PC-9 (cell line): ENCODE measurements at regions not wholly inside any gene's neighbourhood (a gene's known extent, or its start where the extent isn't known, plus 50 kb on each side); places are given as distances from the start of the nearest gene placed in this dataset.
"Not testable (repeated sequence)": the region's sequence is repeated elsewhere in the genome, so short reads cannot be mapped to it uniquely, and the experiment has no call there.

ENCODE experiments used
- BruUV-seq: library from RNA; stranded (reverse); fragments of 400-500 nt; replicated peaks from 2 replicates; lab custom pipeline; 2021; lab: Mats Ljungman, UMichigan
- CTCF ChIA-PET: fragments of 300-600 bp; sonication (Branson Sonifier 250); formaldehyde crosslinking; loops from one replicate; lab custom pipeline; 2022; ENCODE audit warnings: antibody characterized with exemption; lab: Charles Lee
- POLR2A ChIA-PET: fragments of 300-600 bp; sonication (Branson Sonifier 250); formaldehyde crosslinking; loops from one replicate; lab custom pipeline; 2022; ENCODE audit warnings: antibody characterized with exemption; ENCODE audit not compliant: unreplicated experiment; lab: Charles Lee
- DNase-seq, 2 experiments: peaks; one replicate each; pipeline versions ENCODE4 v3.0.0 to v3.0.0-alpha.2; 2015 to 2022; ENCODE audit warnings: mixed read lengths in 1 of 2
- H2AFZ ChIP-seq: fragments of 200-600 bp; sonication (generic); 2 replicates; pipeline ENCODE4 v1.8.1; 2017; ENCODE audit warnings: antibody characterized with exemption
- H3F3A ChIP-seq: fragments of 200-600 bp; sonication (generic); 2 replicates; pipeline ENCODE4 v1.8.1; 2017; ENCODE audit warnings: antibody characterized with exemption, mild to moderate bottlenecking, low read depth; ENCODE audit not compliant: insufficient read depth
- H3K27ac ChIP-seq: fragments of 200-600 bp; sonication (generic); 2 replicates; pipeline ENCODE4 v1.6.1; 2016; ENCODE audit warnings: mixed run types
- H3K27me3 ChIP-seq: fragments of 200-600 bp; sonication (generic); 2 replicates; pipeline ENCODE4 v1.6.1; 2016; ENCODE audit warnings: low read depth, mixed run types; ENCODE audit not compliant: insufficient read depth
- H3K36me3 ChIP-seq: fragments of 200-600 bp; sonication (generic); 2 replicates; pipeline ENCODE4 v1.6.1; 2016; ENCODE audit warnings: low read depth, mixed run types
- H3K4me1 ChIP-seq: fragments of 200-600 bp; sonication (generic); replicated peaks from 2 replicates; pipeline ENCODE4 v1.6.1; 2016; ENCODE audit warnings: mixed run types; ENCODE audit not compliant: insufficient read depth
- H3K4me2 ChIP-seq: fragments of 200-600 bp; sonication (generic); 2 replicates; pipeline ENCODE4 v1.6.1; 2017; ENCODE audit warnings: mixed run types
- H3K4me3 ChIP-seq: fragments of 200-600 bp; sonication (generic); 2 replicates; pipeline ENCODE4 v1.6.1; 2016; ENCODE audit warnings: mixed run types
- H3K79me2 ChIP-seq: fragments of 200-600 bp; sonication (generic); 2 replicates; pipeline ENCODE4 v1.6.1; 2017; ENCODE audit warnings: low read depth, mixed run types
- H3K9me2 ChIP-seq: fragments of 200-600 bp; sonication (generic); 2 replicates; pipeline ENCODE4 v1.8.1; 2017; ENCODE audit warnings: mild to moderate bottlenecking; ENCODE audit not compliant: insufficient read depth
- H3K9me3 ChIP-seq: fragments of 200-600 bp; sonication (generic); 2 replicates; pipeline ENCODE4 v1.8.1; 2016; ENCODE audit warnings: low read depth; ENCODE audit not compliant: insufficient read depth
- H4K20me1 ChIP-seq: fragments of 200-600 bp; sonication (generic); 2 replicates; pipeline ENCODE4 v1.8.1; 2017; ENCODE audit not compliant: insufficient read depth
- CTCF ChIP-seq: fragments of 200-600 bp; sonication (generic); conservative IDR thresholded peaks from 2 replicates; pipeline ENCODE4 v1.6.1; 2017; ENCODE audit warnings: mixed run types, antibody characterized with exemption, mild to moderate bottlenecking, moderate library complexity
- EZH2 ChIP-seq: fragments of 200-600 bp; sonication (generic); IDR thresholded peaks from 2 replicates; pipeline ENCODE4 v1.8.0; 2017; ENCODE audit warnings: antibody characterized with exemption, low read depth
- intact Hi-C: fragments of 100-400 bp; cut with micrococcal nuclease; formaldehyde crosslinking; loops from one replicate; pipeline ENCODE4 v1.10.0; 2022; ENCODE audit not compliant: unreplicated experiment

GRCh38 chr6:16897669-16898068, 136.4 kb upstream of the ATXN1 start:
- ChIA-PET CTCF (no interaction called here), POLR2A (no interaction called here)
- H2AFZ ChIP-seq = no peak overlapping the region
- H3K9me3 ChIP-seq = peaks cover 8% of the 10 kb centered on the region; the same call in 1 of the 2 replicates
- H3K4me3 ChIP-seq = no peak overlapping the region
- no peaks in the 10 kb centered on the region for H3K79me2 ChIP-seq
- no peak overlapping the region for H3K27ac ChIP-seq
- TF ChIP-seq CTCF (no peak), EZH2 (no peak)
- no peaks in the 10 kb centered on the region for H3K4me1 ChIP-seq
- no peak overlapping the region for H3K4me2 ChIP-seq
- intact Hi-C loops = no loop called here
- no peak for DNase-seq
- no peaks in the 10 kb centered on the region for H3F3A ChIP-seq
- no peaks in the 10 kb centered on the region for H4K20me1 ChIP-seq
- no peaks in the 10 kb centered on the region for H3K36me3 ChIP-seq
- no peaks in the 10 kb centered on the region for H3K27me3 ChIP-seq
- H3K9me2 ChIP-seq = no peaks in the 10 kb centered on the region
- no TSS peak for BruUV-seq

GRCh38 chr6:16894301-16894700, 133.0 kb upstream of the ATXN1 start:
- H3K4me2 ChIP-seq = no peak overlapping the region
- TF ChIP-seq EZH2 (no peak), CTCF (no peak)
- DNase-seq = no peak
- no peaks in the 10 kb centered on the region for H3K36me3 ChIP-seq
- BruUV-seq = no TSS peak
- POLR2A ChIA-PET = no interaction called here
- H2AFZ ChIP-seq = no peak overlapping the region
- H3K27ac ChIP-seq = no peak overlapping the region
- H3K9me3 ChIP-seq = peaks cover 8% of the 10 kb centered on the region; the same call in 1 of the 2 replicates
- H3F3A ChIP-seq = no peaks in the 10 kb centered on the region
- H3K4me3 ChIP-seq = no peak overlapping the region
- H3K79me2 ChIP-seq = no peaks in the 10 kb centered on the region
- peaks cover 6% of the 10 kb centered on the region for H3K4me1 ChIP-seq
- H4K20me1 ChIP-seq = no peaks in the 10 kb centered on the region
- H3K9me2 ChIP-seq = no peaks in the 10 kb centered on the region
- intact Hi-C loops = no loop called here
- no peaks in the 10 kb centered on the region for H3K27me3 ChIP-seq
- CTCF ChIA-PET = no interaction called here

- H3K9me3 ChIP-seq, H3K36me3 ChIP-seq, BruUV-seq, intact Hi-C loops, H3K79me2 ChIP-seq, CTCF ChIA-PET, H3K9me2 ChIP-seq, H3K27ac ChIP-seq, H3F3A ChIP-seq, H4K20me1 ChIP-seq, H3K4me3 ChIP-seq, DNase-seq, H2AFZ ChIP-seq, H3K27me3 ChIP-seq, H3K4me2 ChIP-seq, POLR2A ChIA-PET: not testable (repeated sequence)
- peaks cover 13% of the 10 kb centered on the region for H3K4me1 ChIP-seq
These were observed 129.8 kb upstream of the ATXN1 start for GRCh38 chr6:16891110-16891509.
